Tibial nerve (tissue), 4 donors: ENCODE measurements at regions not wholly inside any gene's neighbourhood (a gene's known extent, or its start where the extent isn't known, plus 50 kb on each side); places are given as distances from the start of the nearest gene placed in this dataset.

Experiments used
- EP300 ChIP-seq, 2 donors: sonication (generic); formaldehyde crosslinking; IDR thresholded peaks; one replicate each; pipeline ENCODE4 v1.6.1; 2017; ENCODE audit warnings: antibody characterized with exemption in 2 of 2, mild to moderate bottlenecking in 1 of 2
- POLR2A ChIP-seq, 2 donors: fragments of 450-650 bp; IDR thresholded peaks; one replicate each; pipeline ENCODE4 v1.6.1; 2017; ENCODE audit warnings: antibody characterized with exemption in 2 of 2, mild to moderate bottlenecking in 2 of 2, moderate library complexity in 2 of 2
- TF ChIP-seq, protein P1 (sequence below), 5 experiments: fragments of 200-600 bp in 3 of 5; fragments of 450-650 bp in 2 of 5; sonication (generic) in 3 of 5; IDR thresholded peaks; one replicate each; pipeline ENCODE4 v1.5.1; 2016 to 2019; ENCODE audit warnings: antibody characterized with exemption in 5 of 5, mild to moderate bottlenecking in 3 of 5, moderate library complexity in 2 of 5

DNA sequence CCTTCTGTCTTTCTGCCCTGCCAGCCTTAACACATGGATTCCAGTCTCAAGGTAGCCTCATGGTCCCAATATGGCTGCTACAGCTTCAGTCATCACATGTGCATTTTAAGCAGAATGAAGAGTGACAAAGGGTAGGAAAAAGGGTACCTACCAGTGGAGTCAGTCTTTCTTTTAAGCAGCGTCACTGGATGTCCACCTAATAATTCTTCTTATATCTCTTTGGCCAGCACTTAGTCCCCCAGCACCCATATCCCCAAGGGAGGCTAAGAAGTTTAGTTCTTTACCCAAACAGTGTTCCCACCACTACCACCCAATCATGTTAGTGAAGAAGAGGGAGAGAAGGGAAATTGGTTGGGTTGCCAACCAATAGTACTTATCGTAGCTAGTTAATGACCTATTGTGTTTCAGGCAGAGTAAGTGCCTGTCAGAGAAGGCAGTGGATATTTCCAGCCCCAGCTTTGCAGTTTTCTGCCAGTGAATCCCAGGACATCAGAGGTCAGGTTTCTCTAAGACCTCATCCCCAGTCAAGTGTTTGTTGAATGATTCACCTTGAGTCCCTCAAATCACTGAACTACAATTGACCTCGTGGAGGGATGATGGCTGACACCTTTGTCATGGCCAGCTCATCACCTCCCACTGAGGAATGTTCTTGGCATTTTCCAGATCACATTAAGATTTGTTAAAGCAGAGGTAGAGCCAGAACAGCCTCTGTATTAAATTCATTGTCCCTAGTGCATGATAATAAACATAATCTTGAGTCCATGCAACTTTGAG lies 250.9 kb upstream of the CRY1 start:
- TF ChIP-seq, protein P1, sequence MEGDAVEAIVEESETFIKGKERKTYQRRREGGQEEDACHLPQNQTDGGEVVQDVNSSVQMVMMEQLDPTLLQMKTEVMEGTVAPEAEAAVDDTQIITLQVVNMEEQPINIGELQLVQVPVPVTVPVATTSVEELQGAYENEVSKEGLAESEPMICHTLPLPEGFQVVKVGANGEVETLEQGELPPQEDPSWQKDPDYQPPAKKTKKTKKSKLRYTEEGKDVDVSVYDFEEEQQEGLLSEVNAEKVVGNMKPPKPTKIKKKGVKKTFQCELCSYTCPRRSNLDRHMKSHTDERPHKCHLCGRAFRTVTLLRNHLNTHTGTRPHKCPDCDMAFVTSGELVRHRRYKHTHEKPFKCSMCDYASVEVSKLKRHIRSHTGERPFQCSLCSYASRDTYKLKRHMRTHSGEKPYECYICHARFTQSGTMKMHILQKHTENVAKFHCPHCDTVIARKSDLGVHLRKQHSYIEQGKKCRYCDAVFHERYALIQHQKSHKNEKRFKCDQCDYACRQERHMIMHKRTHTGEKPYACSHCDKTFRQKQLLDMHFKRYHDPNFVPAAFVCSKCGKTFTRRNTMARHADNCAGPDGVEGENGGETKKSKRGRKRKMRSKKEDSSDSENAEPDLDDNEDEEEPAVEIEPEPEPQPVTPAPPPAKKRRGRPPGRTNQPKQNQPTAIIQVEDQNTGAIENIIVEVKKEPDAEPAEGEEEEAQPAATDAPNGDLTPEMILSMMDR (IDR thresholded peaks at IDR 0.05) = no peak
- TF ChIP-seq POLR2A (IDR thresholded peaks at IDR 0.05) (no peak), EP300 (IDR thresholded peaks at IDR 0.05) (no peak)
